ENCODE measurements at regions not wholly inside any gene's neighbourhood (a gene's known extent, or its start where the extent isn't known, plus 50 kb on each side); places are given as distances from the start of the nearest gene placed in this dataset.

- no TSS peak for BruUV-seq (replicated peaks)
- Histone ChIP-seq H3K27me3 (replicated peaks; ENCODE audit: insufficient read depth, low read depth, low read length, poor library complexity) (no peaks in the 10 kb centered on the region), H3K4me1 (ENCODE audit: insufficient read depth, low read length, poor library complexity, severe bottlenecking) (no peaks in the 10 kb centered on the region), H3K4me3 (ENCODE audit: low read depth, low read length, poor library complexity, severe bottlenecking) (no peak overlapping the region), H3K9me3 (ENCODE audit: low read depth, low read length, poor library complexity, severe bottlenecking) (no peaks in the 10 kb centered on the region), H3K36me3 (ENCODE audit: insufficient read depth, low read length, poor library complexity, severe bottlenecking) (no peaks in the 10 kb centered on the region), H3K27ac (ENCODE audit: low read depth, low read length, poor library complexity, severe bottlenecking) (no peak overlapping the region)
- ChIA-PET POLR2A (ENCODE audit: low non-redundant PET) (no interaction called here), CTCF (interaction anchor here (0.7 to 1.5 kb wide), 3 partner anchors 18 to 677 kb away, joined by 3 to 26 read pairs (median 4); no protein-coding TSS in a partner anchor)
- intact Hi-C loops (cut with micrococcal nuclease; ENCODE audit: unreplicated experiment): loop anchor here (1.0 to 5.0 kb wide), 4 partner anchors 314 to 1876 kb away; no protein-coding TSS in a partner anchor
- TF ChIP-seq CTCF (conservative IDR thresholded peaks at IDR 0.05; ENCODE audit: low read depth, low read length): peak; percentile 80
- no peak for TF ChIP-seq EZH2 (IDR thresholded peaks at IDR 0.05; ENCODE audit: borderline replicate concordance, low read depth, low read length, poor library complexity, severe bottlenecking)
- peak; percentile 53 for DNase-seq (ENCODE audit: low spot score)
Observed at GRCh38 chr11:97140885-97141494, 751.2 kb downstream of the JRKL start.

- no peaks in the 10 kb centered on the region for H3K36me3 ChIP-seq (ENCODE audit: insufficient read depth, low read length, poor library complexity, severe bottlenecking)
- no peak overlapping the region for H3K4me3 ChIP-seq (ENCODE audit: low read depth, low read length, poor library complexity, severe bottlenecking)
- no peak overlapping the region for H3K27ac ChIP-seq (ENCODE audit: low read depth, low read length, poor library complexity, severe bottlenecking)
- H3K4me1 ChIP-seq (ENCODE audit: insufficient read depth, low read length, poor library complexity, severe bottlenecking): no peaks in the 10 kb centered on the region
- H3K27me3 ChIP-seq (replicated peaks; ENCODE audit: insufficient read depth, low read depth, low read length, poor library complexity): no peaks in the 10 kb centered on the region
- ChIA-PET CTCF (no interaction called here), POLR2A (ENCODE audit: low non-redundant PET) (interaction anchor here (0.6 kb wide), 1 partner anchor 355 kb away, joined by 7 read pairs; no protein-coding TSS in a partner anchor)
- no peak for DNase-seq (ENCODE audit: low spot score)
- intact Hi-C loops (cut with micrococcal nuclease; ENCODE audit: unreplicated experiment): loop anchor here (5.0 kb wide), 2 partner anchors 441 to 1874 kb away; no protein-coding TSS in a partner anchor
- no TSS peak for BruUV-seq (replicated peaks)
- H3K9me3 ChIP-seq (ENCODE audit: low read depth, low read length, poor library complexity, severe bottlenecking): no peaks in the 10 kb centered on the region
- TF ChIP-seq CTCF (conservative IDR thresholded peaks at IDR 0.05; ENCODE audit: low read depth, low read length) (no peak), EZH2 (IDR thresholded peaks at IDR 0.05; ENCODE audit: borderline replicate concordance, low read depth, low read length, poor library complexity, severe bottlenecking) (no peak)
Observed at GRCh38 chr11:97143463-97143862, 753.6 kb downstream of the JRKL start.

- BruUV-seq (replicated peaks): no TSS peak
- Histone ChIP-seq H3K4me1 (ENCODE audit: insufficient read depth, low read length, poor library complexity, severe bottlenecking) (no peaks in the 10 kb centered on the region), H3K9me3 (ENCODE audit: low read depth, low read length, poor library complexity, severe bottlenecking) (no peaks in the 10 kb centered on the region), H3K27ac (ENCODE audit: low read depth, low read length, poor library complexity, severe bottlenecking) (no peak overlapping the region), H3K27me3 (replicated peaks; ENCODE audit: insufficient read depth, low read depth, low read length, poor library complexity) (no peaks in the 10 kb centered on the region), H3K36me3 (ENCODE audit: insufficient read depth, low read length, poor library complexity, severe bottlenecking) (no peaks in the 10 kb centered on the region), H3K4me3 (ENCODE audit: low read depth, low read length, poor library complexity, severe bottlenecking) (no peak overlapping the region)
- CTCF ChIA-PET: no interaction called here
- intact Hi-C loops (cut with micrococcal nuclease; ENCODE audit: unreplicated experiment): no loop called here
- TF ChIP-seq EZH2 (IDR thresholded peaks at IDR 0.05; ENCODE audit: borderline replicate concordance, low read depth, low read length, poor library complexity, severe bottlenecking): no peak
- TF ChIP-seq CTCF (conservative IDR thresholded peaks at IDR 0.05; ENCODE audit: low read depth, low read length): no peak
- POLR2A ChIA-PET (ENCODE audit: low non-redundant PET): no interaction called here
- DNase-seq (ENCODE audit: low spot score): no peak
Observed at GRCh38 chr11:97149741-97150140, 759.9 kb downstream of the JRKL start.

All from A673 (cell line).